ENCODE measurements at regions not wholly inside any gene's neighbourhood (a gene's known extent, or its start where the extent isn't known, plus 50 kb on each side); places are given as distances from the start of the nearest gene placed in this dataset.
A peak's percentile ranks its signal among the peaks of the same experiment; 100 is the strongest.

DNA sequence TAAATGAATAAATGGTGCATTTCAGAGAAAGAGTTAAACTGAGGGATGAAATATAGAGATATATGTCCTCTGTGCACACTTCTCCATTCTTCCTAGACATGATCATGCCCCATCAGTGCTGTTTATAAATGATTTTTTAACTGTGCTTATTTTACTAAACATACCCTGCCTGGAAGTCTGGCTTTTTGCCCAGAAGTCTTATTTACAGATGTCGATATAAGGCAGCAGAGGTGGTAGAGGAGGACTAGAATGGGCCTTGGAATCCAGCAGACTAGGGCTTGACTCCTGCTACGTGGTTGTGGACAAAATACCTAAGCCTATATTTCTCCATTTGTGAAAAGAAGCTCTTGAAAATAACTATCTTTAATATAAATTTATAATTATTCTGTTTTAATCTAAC is 355.5 kb downstream of the RAD51AP2 start:
- H3K27me3 ChIP-seq (ENCODE audit: insufficient read depth, low read depth, severe bottlenecking): no peaks in the 10 kb centered on the region
- no peak for DNase-seq
- TF ChIP-seq, protein P1, sequence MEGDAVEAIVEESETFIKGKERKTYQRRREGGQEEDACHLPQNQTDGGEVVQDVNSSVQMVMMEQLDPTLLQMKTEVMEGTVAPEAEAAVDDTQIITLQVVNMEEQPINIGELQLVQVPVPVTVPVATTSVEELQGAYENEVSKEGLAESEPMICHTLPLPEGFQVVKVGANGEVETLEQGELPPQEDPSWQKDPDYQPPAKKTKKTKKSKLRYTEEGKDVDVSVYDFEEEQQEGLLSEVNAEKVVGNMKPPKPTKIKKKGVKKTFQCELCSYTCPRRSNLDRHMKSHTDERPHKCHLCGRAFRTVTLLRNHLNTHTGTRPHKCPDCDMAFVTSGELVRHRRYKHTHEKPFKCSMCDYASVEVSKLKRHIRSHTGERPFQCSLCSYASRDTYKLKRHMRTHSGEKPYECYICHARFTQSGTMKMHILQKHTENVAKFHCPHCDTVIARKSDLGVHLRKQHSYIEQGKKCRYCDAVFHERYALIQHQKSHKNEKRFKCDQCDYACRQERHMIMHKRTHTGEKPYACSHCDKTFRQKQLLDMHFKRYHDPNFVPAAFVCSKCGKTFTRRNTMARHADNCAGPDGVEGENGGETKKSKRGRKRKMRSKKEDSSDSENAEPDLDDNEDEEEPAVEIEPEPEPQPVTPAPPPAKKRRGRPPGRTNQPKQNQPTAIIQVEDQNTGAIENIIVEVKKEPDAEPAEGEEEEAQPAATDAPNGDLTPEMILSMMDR (IDR thresholded peaks at IDR 0.05; ENCODE audit: low read depth, low read length): no peak
- H3K36me3 ChIP-seq: no peaks in the 10 kb centered on the region
- H3K4me3 ChIP-seq (ENCODE audit: low read depth, low read length): no peak overlapping the region
- no peaks in the 10 kb centered on the region for H3K9me3 ChIP-seq (ENCODE audit: severe bottlenecking)
- no peak overlapping the region for H3K27ac ChIP-seq

DNA sequence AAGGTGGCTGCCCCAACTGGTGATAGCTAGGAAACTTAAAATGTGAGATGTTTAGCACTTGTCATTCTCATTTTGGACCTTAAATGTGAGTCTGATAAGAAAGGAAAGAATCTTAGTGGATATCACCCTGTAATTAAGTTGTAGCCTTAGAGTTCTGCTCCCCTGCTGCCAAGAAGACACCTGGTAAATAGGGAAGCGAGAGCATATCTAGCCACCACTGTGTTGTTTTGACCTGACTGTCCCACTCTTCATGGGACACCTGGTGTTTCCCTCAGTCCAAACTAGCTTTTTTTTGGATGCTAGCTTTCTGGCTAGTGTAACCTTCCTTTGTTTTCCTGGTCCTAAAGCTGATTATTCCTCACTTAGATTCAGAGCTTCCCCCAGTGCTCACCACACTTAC is 357.6 kb downstream of the RAD51AP2 start:
- Histone ChIP-seq H3K9me3 (ENCODE audit: severe bottlenecking) (no peaks in the 10 kb centered on the region), H3K4me3 (ENCODE audit: low read depth, low read length) (no peak overlapping the region), H3K27ac (no peak overlapping the region), H3K36me3 (no peaks in the 10 kb centered on the region), H3K27me3 (ENCODE audit: insufficient read depth, low read depth, severe bottlenecking) (no peaks in the 10 kb centered on the region)
- TF ChIP-seq, protein P1 (IDR thresholded peaks at IDR 0.05; ENCODE audit: low read depth, low read length): no peak
- DNase-seq: no peak

DNA sequence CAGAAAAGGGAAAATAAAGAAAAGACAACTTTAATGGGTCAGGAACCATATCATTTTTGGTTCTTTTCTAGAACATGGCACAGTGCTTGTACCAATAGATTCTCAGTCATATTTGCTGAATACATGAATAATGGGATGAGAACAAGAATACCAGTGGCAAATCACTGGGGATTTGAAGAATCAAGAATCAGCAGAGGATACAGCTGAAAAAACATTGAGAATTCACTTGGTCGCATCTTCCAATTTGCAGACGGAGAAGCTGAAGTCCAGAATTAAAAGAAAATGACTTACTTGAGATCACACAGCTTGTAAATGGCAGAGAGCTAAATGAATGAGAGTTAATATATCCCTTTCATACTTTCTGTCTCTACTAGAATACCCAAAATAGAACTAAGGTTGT is 362.2 kb downstream of the RAD51AP2 start:
- no peak overlapping the region for H3K27ac ChIP-seq
- TF ChIP-seq, protein P1 (IDR thresholded peaks at IDR 0.05; ENCODE audit: low read depth, low read length): no peak
- H3K36me3 ChIP-seq: no peaks in the 10 kb centered on the region
- H3K27me3 ChIP-seq (ENCODE audit: insufficient read depth, low read depth, severe bottlenecking): no peaks in the 10 kb centered on the region
- DNase-seq: no peak
- H3K9me3 ChIP-seq (ENCODE audit: severe bottlenecking): no peaks in the 10 kb centered on the region
- no peak overlapping the region for H3K4me3 ChIP-seq (ENCODE audit: low read depth, low read length)

DNA sequence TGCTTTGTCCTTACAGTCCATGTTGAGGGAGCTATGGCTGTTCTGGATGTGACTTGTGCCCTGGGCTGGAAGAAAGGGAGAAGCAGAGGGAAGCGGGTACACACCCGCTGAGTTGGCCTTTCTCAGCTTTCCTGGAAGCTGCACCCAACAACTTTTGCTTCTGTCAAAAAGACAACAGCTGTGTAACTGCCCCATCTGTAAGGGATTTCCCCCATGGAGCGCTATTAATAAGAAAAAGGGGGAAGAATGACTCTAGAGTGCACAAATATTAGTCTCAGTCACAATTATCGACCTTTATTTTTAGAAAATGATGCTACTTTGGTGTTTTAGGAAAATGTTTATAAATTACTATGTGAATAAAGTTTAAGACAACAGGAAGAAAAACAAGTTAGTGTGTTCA is 368.3 kb downstream of the RAD51AP2 start:
- TF ChIP-seq, protein P1 (IDR thresholded peaks at IDR 0.05; ENCODE audit: low read depth, low read length): no peak
- H3K4me3 ChIP-seq (ENCODE audit: low read depth, low read length): no peak overlapping the region
- H3K36me3 ChIP-seq: no peaks in the 10 kb centered on the region

DNA sequence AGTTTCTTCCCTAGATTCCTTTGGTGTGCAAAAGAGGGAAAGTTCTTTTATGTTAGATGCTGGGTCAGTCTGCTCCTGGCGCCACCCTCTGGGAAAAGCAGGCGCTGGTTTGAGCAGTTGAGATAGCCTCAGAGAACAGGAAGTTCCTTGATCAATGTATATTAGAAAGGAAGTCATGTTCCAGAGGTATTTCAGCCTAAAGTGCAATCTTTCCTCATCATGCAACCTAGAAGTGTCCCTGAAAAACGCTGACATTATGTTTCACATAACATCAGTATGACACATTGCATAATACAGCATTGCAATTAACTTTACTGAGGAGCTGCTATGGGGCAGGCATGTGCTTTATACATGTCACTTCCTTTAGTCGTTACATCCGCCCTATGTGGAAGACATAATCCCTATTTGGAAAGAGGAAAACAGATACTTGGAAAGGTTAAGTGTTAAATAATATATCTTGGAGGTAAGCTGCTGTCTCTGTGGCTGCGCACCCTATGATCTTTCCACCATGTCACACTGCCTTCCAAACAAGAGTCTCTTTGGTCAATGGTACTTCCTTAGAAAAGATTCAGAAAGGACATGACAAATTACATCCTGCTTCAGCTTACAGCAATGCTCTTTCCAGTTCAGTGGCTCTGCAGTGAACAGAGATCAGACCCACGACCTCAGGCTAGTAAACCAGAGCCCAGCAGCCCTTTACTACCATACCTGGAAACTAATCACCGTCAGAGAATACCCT is 369.7 kb downstream of the RAD51AP2 start:
- Histone ChIP-seq H3K27ac (no peak overlapping the region), H3K36me3 (no peaks in the 10 kb centered on the region), H3K4me3 (ENCODE audit: low read depth, low read length) (no peak overlapping the region), H3K9me3 (ENCODE audit: severe bottlenecking) (no peaks in the 10 kb centered on the region), H3K27me3 (ENCODE audit: insufficient read depth, low read depth, severe bottlenecking) (no peaks in the 10 kb centered on the region)
- DNase-seq: peak; percentile 70
- TF ChIP-seq, protein P1 (IDR thresholded peaks at IDR 0.05; ENCODE audit: low read depth, low read length): peak; percentile 77

More for the DNA sequence above, 368.3 kb downstream of the RAD51AP2 start:
- Histone ChIP-seq H3K27ac (no peak overlapping the region), H3K9me3 (ENCODE audit: severe bottlenecking) (no peaks in the 10 kb centered on the region), H3K27me3 (ENCODE audit: insufficient read depth, low read depth, severe bottlenecking) (no peaks in the 10 kb centered on the region)
- DNase-seq: no peak

DNA sequence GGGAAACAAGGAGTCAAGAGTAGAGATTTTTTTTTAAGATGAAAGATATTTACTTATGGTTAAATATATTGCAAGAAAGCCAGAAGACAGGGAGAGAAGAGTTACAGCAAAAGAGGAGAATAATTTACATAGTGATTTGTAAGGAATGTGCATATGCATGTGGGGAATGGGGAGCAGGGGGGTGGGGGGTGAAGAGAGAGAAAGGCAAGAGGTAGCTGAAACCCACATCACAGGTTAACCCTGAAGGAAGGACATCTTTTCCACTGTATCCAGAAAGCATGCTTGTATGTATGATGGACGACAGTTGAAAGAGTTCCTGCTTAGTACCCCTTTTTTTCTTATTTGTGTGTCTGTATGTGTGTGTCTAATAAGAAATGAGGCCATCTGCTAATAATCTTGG is 371.9 kb downstream of the RAD51AP2 start:
- DNase-seq: no peak
- Histone ChIP-seq H3K9me3 (ENCODE audit: severe bottlenecking) (no peaks in the 10 kb centered on the region), H3K27ac (no peak overlapping the region), H3K36me3 (no peaks in the 10 kb centered on the region), H3K4me3 (ENCODE audit: low read depth, low read length) (no peak overlapping the region), H3K27me3 (ENCODE audit: insufficient read depth, low read depth, severe bottlenecking) (no peaks in the 10 kb centered on the region)
- TF ChIP-seq, protein P1 (IDR thresholded peaks at IDR 0.05; ENCODE audit: low read depth, low read length): no peak

All from WERI-Rb-1 (cell line).